ENCODE measurements at regions not wholly inside any gene's neighbourhood (a gene's known extent, or its start where the extent isn't known, plus 50 kb on each side); places are given as distances from the start of the nearest gene placed in this dataset.

- Histone ChIP-seq H3K9ac (ENCODE audit: low read length) (no peak overlapping the region), H3K27ac (ENCODE audit: low read depth, low read length) (no peak overlapping the region), H3K36me3 (ENCODE audit: insufficient read depth, low read length) (no peaks in the 10 kb centered on the region), H3K9me3 (ENCODE audit: low read length) (no peaks in the 10 kb centered on the region), H3K4me1 (ENCODE audit: insufficient read depth, low read length) (no peaks in the 10 kb centered on the region), H3K4me3 (ENCODE audit: low read depth in 1 of 2, low read length in 2 of 2) (no peak overlapping the region), H3K27me3 (ENCODE audit: control insufficient read depth in 1 of 2, insufficient read depth in 2 of 2, low read length in 2 of 2) (no peaks in the 10 kb centered on the region)
These were observed 756.4 kb upstream of the IGFBP7 start for GRCh38 chr4:57866468-57867171.

- Histone ChIP-seq H3K4me3 (ENCODE audit: low read depth in 1 of 2, low read length in 2 of 2) (no peak overlapping the region), H3K4me1 (ENCODE audit: insufficient read depth, low read length) (no peaks in the 10 kb centered on the region), H3K27me3 (ENCODE audit: control insufficient read depth in 1 of 2, insufficient read depth in 2 of 2, low read length in 2 of 2) (no peaks in the 10 kb centered on the region), H3K36me3 (ENCODE audit: insufficient read depth, low read length) (no peaks in the 10 kb centered on the region), H3K9me3 (ENCODE audit: low read length) (no peaks in the 10 kb centered on the region), H3K27ac (ENCODE audit: low read depth, low read length) (no peak overlapping the region), H3K9ac (ENCODE audit: low read length) (no peak overlapping the region)
These were observed 755.1 kb upstream of the IGFBP7 start for GRCh38 chr4:57865264-57865663.

GRCh38 chr4:57854748-57855147 lies 744.6 kb upstream of the IGFBP7 start:
- Histone ChIP-seq H3K27ac (ENCODE audit: low read depth, low read length) (no peak overlapping the region), H3K9me3 (ENCODE audit: low read length) (no peaks in the 10 kb centered on the region), H3K36me3 (ENCODE audit: insufficient read depth, low read length) (no peaks in the 10 kb centered on the region), H3K4me1 (ENCODE audit: insufficient read depth, low read length) (no peaks in the 10 kb centered on the region), H3K27me3 (ENCODE audit: control insufficient read depth in 1 of 2, insufficient read depth in 2 of 2, low read length in 2 of 2) (no peaks in the 10 kb centered on the region), H3K4me3 (ENCODE audit: low read depth in 1 of 2, low read length in 2 of 2) (no peak overlapping the region), H3K9ac (ENCODE audit: low read length) (no peak overlapping the region)

GRCh38 chr4:57850141-57850540 lies 740.0 kb upstream of the IGFBP7 start:
- Histone ChIP-seq H3K36me3 (ENCODE audit: insufficient read depth, low read length) (no peaks in the 10 kb centered on the region), H3K4me1 (ENCODE audit: insufficient read depth, low read length) (no peaks in the 10 kb centered on the region)

GRCh38 chr4:57832083-57832482 lies 721.9 kb upstream of the IGFBP7 start:
- H3K27ac ChIP-seq (ENCODE audit: low read depth, low read length), result no peak overlapping the region
- H3K4me1 ChIP-seq (ENCODE audit: insufficient read depth, low read length), result no peaks in the 10 kb centered on the region
- H3K27me3 ChIP-seq (ENCODE audit: control insufficient read depth in 1 of 2, insufficient read depth in 2 of 2, low read length in 2 of 2), result no peaks in the 10 kb centered on the region
- H3K4me3 ChIP-seq (ENCODE audit: low read depth in 1 of 2, low read length in 2 of 2), result no peak overlapping the region
- H3K9me3 ChIP-seq (ENCODE audit: low read length), result no peaks in the 10 kb centered on the region
- H3K36me3 ChIP-seq (ENCODE audit: insufficient read depth, low read length), result no peaks in the 10 kb centered on the region
- no peak overlapping the region for H3K9ac ChIP-seq (ENCODE audit: low read length)

More at GRCh38 chr4:57850141-57850540, 740.0 kb upstream of the IGFBP7 start:
- Histone ChIP-seq H3K4me3 (ENCODE audit: low read depth in 1 of 2, low read length in 2 of 2) (no peak overlapping the region), H3K9me3 (ENCODE audit: low read length) (no peaks in the 10 kb centered on the region), H3K27ac (ENCODE audit: low read depth, low read length) (no peak overlapping the region), H3K9ac (ENCODE audit: low read length) (no peak overlapping the region), H3K27me3 (ENCODE audit: control insufficient read depth in 1 of 2, insufficient read depth in 2 of 2, low read length in 2 of 2) (no peaks in the 10 kb centered on the region)

- no peak overlapping the region for H3K27ac ChIP-seq (ENCODE audit: low read depth, low read length)
- H3K27me3 ChIP-seq (ENCODE audit: control insufficient read depth in 1 of 2, insufficient read depth in 2 of 2, low read length in 2 of 2), result no peaks in the 10 kb centered on the region
- no peaks in the 10 kb centered on the region for H3K36me3 ChIP-seq (ENCODE audit: insufficient read depth, low read length)
- H3K9ac ChIP-seq (ENCODE audit: low read length), result no peak overlapping the region
- no peaks in the 10 kb centered on the region for H3K9me3 ChIP-seq (ENCODE audit: low read length)
- H3K4me1 ChIP-seq (ENCODE audit: insufficient read depth, low read length), result no peaks in the 10 kb centered on the region
- no peak overlapping the region for H3K4me3 ChIP-seq (ENCODE audit: low read depth in 1 of 2, low read length in 2 of 2)
These were observed 679.5 kb upstream of the IGFBP7 start for GRCh38 chr4:57789666-57790065.

GRCh38 chr4:57777876-57778275 lies 667.7 kb upstream of the IGFBP7 start:
- H3K36me3 ChIP-seq (ENCODE audit: insufficient read depth, low read length), result no peaks in the 10 kb centered on the region
- H3K4me3 ChIP-seq (ENCODE audit: low read depth in 1 of 2, low read length in 2 of 2), result no peak overlapping the region
- H3K27me3 ChIP-seq (ENCODE audit: control insufficient read depth in 1 of 2, insufficient read depth in 2 of 2, low read length in 2 of 2), result no peaks in the 10 kb centered on the region
- no peaks in the 10 kb centered on the region for H3K9me3 ChIP-seq (ENCODE audit: low read length)
- H3K4me1 ChIP-seq (ENCODE audit: insufficient read depth, low read length), result no peaks in the 10 kb centered on the region
- H3K9ac ChIP-seq (ENCODE audit: low read length), result no peak overlapping the region
- no peak overlapping the region for H3K27ac ChIP-seq (ENCODE audit: low read depth, low read length)

- H3K4me1 ChIP-seq (ENCODE audit: insufficient read depth, low read length), result no peaks in the 10 kb centered on the region
- H3K9me3 ChIP-seq (ENCODE audit: low read length), result no peaks in the 10 kb centered on the region
- H3K4me3 ChIP-seq (ENCODE audit: low read depth in 1 of 2, low read length in 2 of 2), result no peak overlapping the region
- no peak overlapping the region for H3K9ac ChIP-seq (ENCODE audit: low read length)
- H3K36me3 ChIP-seq (ENCODE audit: insufficient read depth, low read length), result no peaks in the 10 kb centered on the region
- no peak overlapping the region for H3K27ac ChIP-seq (ENCODE audit: low read depth, low read length)
- H3K27me3 ChIP-seq (ENCODE audit: control insufficient read depth in 1 of 2, insufficient read depth in 2 of 2, low read length in 2 of 2), result no peaks in the 10 kb centered on the region
These were observed 664.5 kb upstream of the IGFBP7 start for GRCh38 chr4:57774681-57775080.

GRCh38 chr4:57774171-57774570 lies 664.0 kb upstream of the IGFBP7 start:
- Histone ChIP-seq H3K4me1 (ENCODE audit: insufficient read depth, low read length) (no peaks in the 10 kb centered on the region), H3K27ac (ENCODE audit: low read depth, low read length) (no peak overlapping the region), H3K27me3 (ENCODE audit: control insufficient read depth in 1 of 2, insufficient read depth in 2 of 2, low read length in 2 of 2) (no peaks in the 10 kb centered on the region), H3K4me3 (ENCODE audit: low read depth in 1 of 2, low read length in 2 of 2) (no peak overlapping the region), H3K36me3 (ENCODE audit: insufficient read depth, low read length) (no peaks in the 10 kb centered on the region), H3K9me3 (ENCODE audit: low read length) (no peaks in the 10 kb centered on the region), H3K9ac (ENCODE audit: low read length) (no peak overlapping the region)

- H3K27ac ChIP-seq (ENCODE audit: low read depth, low read length), result no peak overlapping the region
- H3K9ac ChIP-seq (ENCODE audit: low read length), result no peak overlapping the region
These were observed 656.2 kb upstream of the IGFBP7 start for GRCh38 chr4:57766341-57766740.

GRCh38 chr4:57764856-57765255 lies 654.7 kb upstream of the IGFBP7 start:
- H3K9ac ChIP-seq (ENCODE audit: low read length), result no peak overlapping the region
- no peak overlapping the region for H3K4me3 ChIP-seq (ENCODE audit: low read depth in 1 of 2, low read length in 2 of 2)
- no peak overlapping the region for H3K27ac ChIP-seq (ENCODE audit: low read depth, low read length)
- no peaks in the 10 kb centered on the region for H3K36me3 ChIP-seq (ENCODE audit: insufficient read depth, low read length)
- no peaks in the 10 kb centered on the region for H3K9me3 ChIP-seq (ENCODE audit: low read length)
- no peaks in the 10 kb centered on the region for H3K4me1 ChIP-seq (ENCODE audit: insufficient read depth, low read length)
- H3K27me3 ChIP-seq (ENCODE audit: control insufficient read depth in 1 of 2, insufficient read depth in 2 of 2, low read length in 2 of 2), result no peaks in the 10 kb centered on the region

More at GRCh38 chr4:57766341-57766740, 656.2 kb upstream of the IGFBP7 start:
- Histone ChIP-seq H3K4me3 (ENCODE audit: low read depth in 1 of 2, low read length in 2 of 2) (no peak overlapping the region), H3K9me3 (ENCODE audit: low read length) (no peaks in the 10 kb centered on the region), H3K36me3 (ENCODE audit: insufficient read depth, low read length) (no peaks in the 10 kb centered on the region), H3K4me1 (ENCODE audit: insufficient read depth, low read length) (no peaks in the 10 kb centered on the region), H3K27me3 (ENCODE audit: control insufficient read depth in 1 of 2, insufficient read depth in 2 of 2, low read length in 2 of 2) (no peaks in the 10 kb centered on the region)

GRCh38 chr4:57763070-57763469 lies 652.9 kb upstream of the IGFBP7 start:
- no peak overlapping the region for H3K27ac ChIP-seq (ENCODE audit: low read depth, low read length)

More at GRCh38 chr4:57763070-57763469, 652.9 kb upstream of the IGFBP7 start:
- Histone ChIP-seq H3K36me3 (ENCODE audit: insufficient read depth, low read length) (no peaks in the 10 kb centered on the region), H3K4me3 (ENCODE audit: low read depth in 1 of 2, low read length in 2 of 2) (no peak overlapping the region), H3K9me3 (ENCODE audit: low read length) (no peaks in the 10 kb centered on the region), H3K9ac (ENCODE audit: low read length) (no peak overlapping the region), H3K4me1 (ENCODE audit: insufficient read depth, low read length) (no peaks in the 10 kb centered on the region), H3K27me3 (ENCODE audit: control insufficient read depth in 1 of 2, insufficient read depth in 2 of 2, low read length in 2 of 2) (no peaks in the 10 kb centered on the region)

All from muscle layer of colon (tissue), 2 donors.